HCT116 (cell line): ENCODE measurements at regions not wholly inside any gene's neighbourhood (a gene's known extent, or its start where the extent isn't known, plus 50 kb on each side); places are given as distances from the start of the nearest gene placed in this dataset.

Source experiments
- ATAC-seq: fragments of 200-7000 bp; cut with Tn5 transposase; 2 replicates; pipeline ENCODE4 v1.9.1; 2020; ENCODE audit warnings: mild to moderate bottlenecking, moderate library complexity
- BruUV-seq: library from RNA; stranded (reverse); fragments of 400-500 nt; replicated peaks from 2 replicates; lab custom pipeline; 2021; lab: Mats Ljungman, UMichigan
- CTCF ChIA-PET: fragments of 300-600 bp; sonication (Branson Sonifier 250); formaldehyde crosslinking; loops from one replicate; lab custom pipeline; 2021; ENCODE audit warnings: antibody characterized with exemption; lab: Charles Lee
- POLR2A ChIA-PET: fragments of 300-600, 350-600 bp; sonication (Branson Sonifier 250); formaldehyde crosslinking; loops from one replicate; lab custom pipeline; 2021; ENCODE audit warnings: antibody characterized with exemption; lab: Charles Lee
- RAD21 ChIA-PET, 2 experiments: fragments of 300-600 bp; sonication (Branson Sonifier 250); formaldehyde crosslinking; loops; one replicate each; lab custom pipeline; 2023; ENCODE audit warnings: low total read pairs in 2 of 2; ENCODE audit not compliant: uncharacterized antibody in 2 of 2, unreplicated experiment in 2 of 2, low non-redundant PET in 1 of 2; lab: Charles Lee
- DNase-seq: peaks from one replicate; pipeline ENCODE4 v3.0.0-alpha.2; 2010; ENCODE audit warnings: low read depth, low spot score
- H2AFZ ChIP-seq: fragments of 200-600 bp; shearing (Covaris generic), sonication (generic); 2 replicates; pipeline ENCODE4 v1.6.1; 2017; ENCODE audit warnings: low read depth, mixed run types, mixed read lengths, antibody characterized with exemption, low read length; ENCODE audit not compliant: poor library complexity, severe bottlenecking
- H3K27ac ChIP-seq: 2 replicates; pipeline ENCODE4 v1.5.1; 2012; ENCODE audit warnings: low read depth, low read length
- H3K27me3 ChIP-seq: fragments of 200-600 bp; sonication (generic); 2 replicates; pipeline ENCODE4 v1.6.1; 2016; ENCODE audit warnings: mixed run types, low read length, mixed read lengths; ENCODE audit not compliant: insufficient read depth
- H3K36me3 ChIP-seq, 2 experiments: fragments of 200-500 bp in 1 of 2; fragments of 200-600 bp in 1 of 2; sonication (Bioruptor generic) in 1 of 2; sonication (generic) in 1 of 2; 2 replicates each; pipeline versions ENCODE4 v1.5.1 to v1.6.1; 2014 to 2016; ENCODE audit warnings: low read length in 2 of 2, inconsistent platforms in 1 of 2, mixed read lengths in 1 of 2, mixed run types in 1 of 2; ENCODE audit not compliant: insufficient read depth in 2 of 2, control insufficient read depth in 1 of 2
- H3K4me1 ChIP-seq, 2 experiments: fragments of 200-600 bp in 1 of 2; sonication (generic) in 1 of 2; 2 replicates each; pipeline versions ENCODE4 v1.5.1 to v1.6.1; 2012 to 2017; ENCODE audit warnings: low read length in 2 of 2, inconsistent platforms in 1 of 2, mild to moderate bottlenecking in 1 of 2, mixed read lengths in 1 of 2, mixed run types in 1 of 2, moderate library complexity in 1 of 2; ENCODE audit not compliant: insufficient read depth in 2 of 2, control insufficient read depth in 1 of 2
- H3K4me2 ChIP-seq: fragments of 200-600 bp; sonication (generic); 2 replicates; pipeline ENCODE4 v1.6.1; 2017; ENCODE audit warnings: mixed run types, low read length, mixed read lengths
- H3K4me3 ChIP-seq, 2 experiments: fragments of 200-600 bp in 1 of 2; sonication (generic) in 1 of 2; replicated peaks in 1 of 2; 2 replicates each; pipeline ENCODE4 v1.5.1; 2011 to 2016; ENCODE audit warnings: low read length in 2 of 2, control low read depth in 1 of 2, low read depth in 1 of 2, mild to moderate bottlenecking in 1 of 2, mixed read lengths in 1 of 2, mixed run types in 1 of 2
- H3K79me2 ChIP-seq: fragments of 200-600 bp; sonication (generic); 2 replicates; pipeline ENCODE4 v1.6.1; 2017; ENCODE audit warnings: mild to moderate bottlenecking, mixed run types, low read length, moderate library complexity, mixed read lengths; ENCODE audit not compliant: insufficient read depth
- H3K9ac ChIP-seq: fragments of 200-600 bp; sonication (generic); 2 replicates; pipeline ENCODE4 v1.6.1; 2016; ENCODE audit warnings: low read length, mixed read lengths
- H3K9me2 ChIP-seq: fragments of 200-600 bp; sonication (generic), shearing (Covaris generic); 2 replicates; pipeline ENCODE4 v1.6.1; 2017; ENCODE audit warnings: mixed run types, mild to moderate bottlenecking, moderate library complexity; ENCODE audit not compliant: insufficient read depth
- H3K9me3 ChIP-seq, 2 experiments: fragments of 200-500 bp in 1 of 2; fragments of 200-600 bp in 1 of 2; sonication (Bioruptor generic) in 1 of 2; sonication (generic) in 1 of 2; 2 replicates each; pipeline ENCODE4 v1.6.1; 2014 to 2017; ENCODE audit warnings: low read length in 2 of 2, mixed read lengths in 2 of 2, inconsistent platforms in 1 of 2, low read depth in 1 of 2, mild to moderate bottlenecking in 1 of 2, mixed run types in 1 of 2, moderate library complexity in 1 of 2; ENCODE audit not compliant: control insufficient read depth in 1 of 2, insufficient read depth in 1 of 2
- H4K20me1 ChIP-seq: fragments of 200-600 bp; sonication (generic), shearing (Covaris generic); 2 replicates; pipeline ENCODE4 v1.6.1; 2017; ENCODE audit warnings: mixed run types, mild to moderate bottlenecking, moderate library complexity; ENCODE audit not compliant: insufficient read depth
- ATF3 ChIP-seq: IDR thresholded peaks from 2 replicates; pipeline ENCODE4 v1.6.1; 2012
- CBX3 ChIP-seq: IDR thresholded peaks from 2 replicates; pipeline ENCODE4 v1.6.1; 2012; ENCODE audit warnings: low read depth
- CEBPB ChIP-seq: IDR thresholded peaks from 2 replicates; pipeline ENCODE4 v1.6.1; 2012; ENCODE audit warnings: low read depth
- EGR1 ChIP-seq: IDR thresholded peaks from 2 replicates; pipeline ENCODE4 v1.6.1; 2012; ENCODE audit warnings: low read depth
- EZH2phosphoT487 ChIP-seq: fragments of 200-600 bp; IDR thresholded peaks from 2 replicates; pipeline ENCODE4 v1.6.1; 2018; ENCODE audit warnings: antibody characterized with exemption, borderline replicate concordance
- JUND ChIP-seq: IDR thresholded peaks from 2 replicates; pipeline ENCODE4 v1.6.1; 2012
- POLR2AphosphoS5 ChIP-seq: IDR thresholded peaks from 2 replicates; pipeline ENCODE4 v1.6.1; 2011; ENCODE audit warnings: mild to moderate bottlenecking, low read depth, low read length, moderate library complexity
- REST ChIP-seq: IDR thresholded peaks from 2 replicates; pipeline ENCODE4 v1.6.1; 2012; ENCODE audit warnings: low read depth
- SP1 ChIP-seq: IDR thresholded peaks from 2 replicates; pipeline ENCODE4 v1.6.1; 2012; ENCODE audit warnings: low read depth
- intact Hi-C: fragments of 100-400 bp; cut with micrococcal nuclease; formaldehyde crosslinking; loops from 2 replicates; pipeline ENCODE4 v1.10.0; 2022

DNA sequence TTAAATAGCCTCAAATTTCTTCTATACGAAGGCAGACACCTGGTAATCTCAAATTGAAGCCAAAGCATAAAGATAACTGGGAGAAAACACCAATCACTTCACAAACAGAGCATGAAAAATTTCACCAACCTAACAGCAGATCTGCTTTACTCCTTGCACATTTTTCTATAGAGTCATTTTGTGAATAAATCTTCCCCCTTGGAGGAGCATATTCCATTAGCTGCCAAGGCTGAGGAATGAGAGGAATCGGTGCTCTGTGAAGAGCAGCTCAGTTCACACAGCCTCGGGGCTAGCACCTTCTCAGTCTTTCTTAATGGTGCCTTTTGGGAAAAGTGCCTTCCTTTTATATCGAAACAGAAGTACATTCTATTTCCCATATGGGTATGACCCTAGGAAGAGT lies 1313.7 kb upstream of the NRXN1 start:
- RAD21 ChIA-PET: no interaction called here
- POLR2A ChIA-PET: no interaction called here

More for the DNA sequence above, 1313.7 kb upstream of the NRXN1 start:
- no peaks in the 10 kb centered on the region for H3K79me2 ChIP-seq
- TF ChIP-seq CEBPB (no peak), JUND (no peak), POLR2AphosphoS5 (no peak), EZH2phosphoT487 (no peak), REST (no peak), ATF3 (no peak), EGR1 (no peak), CBX3 (no peak), SP1 (no peak)
- H3K27me3 ChIP-seq: no peaks in the 10 kb centered on the region
- no peak overlapping the region for H3K9ac ChIP-seq
- no peaks in the 10 kb centered on the region for H3K36me3 ChIP-seq
- no peaks in the 10 kb centered on the region for H3K4me1 ChIP-seq
- no peak for DNase-seq
- H4K20me1 ChIP-seq: no peaks in the 10 kb centered on the region
- no TSS peak for BruUV-seq
- H3K9me3 ChIP-seq: no peaks in the 10 kb centered on the region
- H3K9me2 ChIP-seq: no peaks in the 10 kb centered on the region
- ATAC-seq: no peak
- no peak overlapping the region for H3K4me3 ChIP-seq
- CTCF ChIA-PET: no interaction called here
- no peak overlapping the region for H3K4me2 ChIP-seq
- H3K27ac ChIP-seq: no peak overlapping the region
- intact Hi-C loops: no loop called here
- no peak overlapping the region for H2AFZ ChIP-seq
